ENCODE measurements at regions not wholly inside any gene's neighbourhood (a gene's known extent, or its start where the extent isn't known, plus 50 kb on each side); places are given as distances from the start of the nearest gene placed in this dataset.

GRCh38 chr17:74012465-74012864 lies 191.0 kb upstream of the RPL38 start:
- no peaks in the 10 kb centered on the region for H3K36me3 ChIP-seq (ENCODE audit: insufficient read depth, low read length)
- H3F3A ChIP-seq (ENCODE audit: insufficient read depth, low read length, poor library complexity, severe bottlenecking), result no peaks in the 10 kb centered on the region
- no peak for TF ChIP-seq EP300 (conservative IDR thresholded peaks at IDR 0.05; ENCODE audit: poor library complexity, severe bottlenecking)
- no peak for TF ChIP-seq SMC3 (conservative IDR thresholded peaks at IDR 0.05; ENCODE audit: poor library complexity)
- no peak for TF ChIP-seq REST (IDR thresholded peaks at IDR 0.05; ENCODE audit: borderline replicate concordance)
- no peak for TF ChIP-seq RAD21 (conservative IDR thresholded peaks at IDR 0.05)
- TF ChIP-seq EZH2 (IDR thresholded peaks at IDR 0.05; ENCODE audit: borderline replicate concordance, insufficient read depth, low read length, poor library complexity, severe bottlenecking), result no peak
- no peak for TF ChIP-seq TAF1 (IDR thresholded peaks at IDR 0.05; ENCODE audit: low read depth)
- no peak for TF ChIP-seq POLR2AphosphoS5 (IDR thresholded peaks at IDR 0.05)
- TF ChIP-seq MXI1 (conservative IDR thresholded peaks at IDR 0.05; ENCODE audit: poor library complexity, severe bottlenecking), result no peak
- no peak for TF ChIP-seq CTCF (IDR thresholded peaks at IDR 0.05; ENCODE audit: poor library complexity, severe bottlenecking)
- H3K9me3 ChIP-seq (ENCODE audit: low read length), result no peaks in the 10 kb centered on the region
- no peaks in the 10 kb centered on the region for H3K9me2 ChIP-seq (ENCODE audit: insufficient read depth, low read length)
- H2AFZ ChIP-seq (ENCODE audit: low read depth, low read length), result no peak overlapping the region
- no peaks in the 10 kb centered on the region for H4K20me1 ChIP-seq (ENCODE audit: insufficient read depth)
- no peaks in the 10 kb centered on the region for H3K27me3 ChIP-seq (ENCODE audit: insufficient read depth, low read depth, low read length)
- no peaks in the 10 kb centered on the region for H3K79me2 ChIP-seq (replicated peaks; ENCODE audit: insufficient read depth, low read length)
- no peak overlapping the region for H3K4me2 ChIP-seq (ENCODE audit: low read length)
- no peak overlapping the region for H3K4me3 ChIP-seq (ENCODE audit: low read length)
- no peak overlapping the region for H3K9ac ChIP-seq (ENCODE audit: low read length)
- no peak overlapping the region for H3K27ac ChIP-seq (ENCODE audit: low read length)

GRCh38 chr17:74015316-74015715 lies 188.2 kb upstream of the RPL38 start:
- no peaks in the 10 kb centered on the region for H3K36me3 ChIP-seq (ENCODE audit: insufficient read depth, low read length)

More at GRCh38 chr17:74015316-74015715, 188.2 kb upstream of the RPL38 start:
- H4K20me1 ChIP-seq (ENCODE audit: insufficient read depth), result no peaks in the 10 kb centered on the region
- no peak overlapping the region for H3K9ac ChIP-seq (ENCODE audit: low read length)
- no peak overlapping the region for H3K4me2 ChIP-seq (ENCODE audit: low read length)
- no peaks in the 10 kb centered on the region for H3K27me3 ChIP-seq (ENCODE audit: insufficient read depth, low read depth, low read length)
- no peak overlapping the region for H3K4me3 ChIP-seq (ENCODE audit: low read length)
- no peak overlapping the region for H3K27ac ChIP-seq (ENCODE audit: low read length)
- no peaks in the 10 kb centered on the region for H3F3A ChIP-seq (ENCODE audit: insufficient read depth, low read length, poor library complexity, severe bottlenecking)
- no peaks in the 10 kb centered on the region for H3K9me2 ChIP-seq (ENCODE audit: insufficient read depth, low read length)
- H3K9me3 ChIP-seq (ENCODE audit: low read length), result no peaks in the 10 kb centered on the region
- no peak overlapping the region for H2AFZ ChIP-seq (ENCODE audit: low read depth, low read length)
- H3K79me2 ChIP-seq (replicated peaks; ENCODE audit: insufficient read depth, low read length), result no peaks in the 10 kb centered on the region
- no peak for TF ChIP-seq SMC3 (conservative IDR thresholded peaks at IDR 0.05; ENCODE audit: poor library complexity)
- no peak for TF ChIP-seq TAF1 (IDR thresholded peaks at IDR 0.05; ENCODE audit: low read depth)
- no peak for TF ChIP-seq REST (IDR thresholded peaks at IDR 0.05; ENCODE audit: borderline replicate concordance)
- TF ChIP-seq RAD21 (conservative IDR thresholded peaks at IDR 0.05), result no peak
- no peak for TF ChIP-seq MXI1 (conservative IDR thresholded peaks at IDR 0.05; ENCODE audit: poor library complexity, severe bottlenecking)
- no peak for TF ChIP-seq CTCF (IDR thresholded peaks at IDR 0.05; ENCODE audit: poor library complexity, severe bottlenecking)
- no peak for TF ChIP-seq EZH2 (IDR thresholded peaks at IDR 0.05; ENCODE audit: borderline replicate concordance, insufficient read depth, low read length, poor library complexity, severe bottlenecking)
- no peak for TF ChIP-seq EP300 (conservative IDR thresholded peaks at IDR 0.05; ENCODE audit: poor library complexity, severe bottlenecking)
- no peak for TF ChIP-seq POLR2AphosphoS5 (IDR thresholded peaks at IDR 0.05)

Measured in neural cell (in vitro differentiated cells).